ENCODE measurements at regions not wholly inside any gene's neighbourhood (a gene's known extent, or its start where the extent isn't known, plus 50 kb on each side); places are given as distances from the start of the nearest gene placed in this dataset.

DNA sequence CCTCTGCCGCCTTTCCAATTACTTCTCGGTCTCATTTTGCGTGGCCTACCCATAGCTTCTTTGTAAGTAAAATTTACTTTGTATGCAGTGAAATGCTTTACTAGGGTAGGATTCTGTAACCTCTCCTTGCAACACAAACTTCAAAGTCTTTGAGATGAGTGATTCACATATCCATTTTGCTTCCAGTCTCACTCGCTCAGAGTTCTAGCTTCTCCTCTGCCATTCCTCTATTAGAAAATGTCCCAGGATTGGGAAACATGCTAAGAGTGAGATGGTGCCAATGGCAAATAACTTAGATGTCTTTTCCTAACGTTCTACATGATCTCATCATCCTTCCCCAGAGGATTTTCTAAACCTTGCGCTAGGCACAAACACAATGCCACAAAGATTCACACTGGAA, 270.5 kb upstream of the SLC30A5 start:
- TF ChIP-seq, protein P1, sequence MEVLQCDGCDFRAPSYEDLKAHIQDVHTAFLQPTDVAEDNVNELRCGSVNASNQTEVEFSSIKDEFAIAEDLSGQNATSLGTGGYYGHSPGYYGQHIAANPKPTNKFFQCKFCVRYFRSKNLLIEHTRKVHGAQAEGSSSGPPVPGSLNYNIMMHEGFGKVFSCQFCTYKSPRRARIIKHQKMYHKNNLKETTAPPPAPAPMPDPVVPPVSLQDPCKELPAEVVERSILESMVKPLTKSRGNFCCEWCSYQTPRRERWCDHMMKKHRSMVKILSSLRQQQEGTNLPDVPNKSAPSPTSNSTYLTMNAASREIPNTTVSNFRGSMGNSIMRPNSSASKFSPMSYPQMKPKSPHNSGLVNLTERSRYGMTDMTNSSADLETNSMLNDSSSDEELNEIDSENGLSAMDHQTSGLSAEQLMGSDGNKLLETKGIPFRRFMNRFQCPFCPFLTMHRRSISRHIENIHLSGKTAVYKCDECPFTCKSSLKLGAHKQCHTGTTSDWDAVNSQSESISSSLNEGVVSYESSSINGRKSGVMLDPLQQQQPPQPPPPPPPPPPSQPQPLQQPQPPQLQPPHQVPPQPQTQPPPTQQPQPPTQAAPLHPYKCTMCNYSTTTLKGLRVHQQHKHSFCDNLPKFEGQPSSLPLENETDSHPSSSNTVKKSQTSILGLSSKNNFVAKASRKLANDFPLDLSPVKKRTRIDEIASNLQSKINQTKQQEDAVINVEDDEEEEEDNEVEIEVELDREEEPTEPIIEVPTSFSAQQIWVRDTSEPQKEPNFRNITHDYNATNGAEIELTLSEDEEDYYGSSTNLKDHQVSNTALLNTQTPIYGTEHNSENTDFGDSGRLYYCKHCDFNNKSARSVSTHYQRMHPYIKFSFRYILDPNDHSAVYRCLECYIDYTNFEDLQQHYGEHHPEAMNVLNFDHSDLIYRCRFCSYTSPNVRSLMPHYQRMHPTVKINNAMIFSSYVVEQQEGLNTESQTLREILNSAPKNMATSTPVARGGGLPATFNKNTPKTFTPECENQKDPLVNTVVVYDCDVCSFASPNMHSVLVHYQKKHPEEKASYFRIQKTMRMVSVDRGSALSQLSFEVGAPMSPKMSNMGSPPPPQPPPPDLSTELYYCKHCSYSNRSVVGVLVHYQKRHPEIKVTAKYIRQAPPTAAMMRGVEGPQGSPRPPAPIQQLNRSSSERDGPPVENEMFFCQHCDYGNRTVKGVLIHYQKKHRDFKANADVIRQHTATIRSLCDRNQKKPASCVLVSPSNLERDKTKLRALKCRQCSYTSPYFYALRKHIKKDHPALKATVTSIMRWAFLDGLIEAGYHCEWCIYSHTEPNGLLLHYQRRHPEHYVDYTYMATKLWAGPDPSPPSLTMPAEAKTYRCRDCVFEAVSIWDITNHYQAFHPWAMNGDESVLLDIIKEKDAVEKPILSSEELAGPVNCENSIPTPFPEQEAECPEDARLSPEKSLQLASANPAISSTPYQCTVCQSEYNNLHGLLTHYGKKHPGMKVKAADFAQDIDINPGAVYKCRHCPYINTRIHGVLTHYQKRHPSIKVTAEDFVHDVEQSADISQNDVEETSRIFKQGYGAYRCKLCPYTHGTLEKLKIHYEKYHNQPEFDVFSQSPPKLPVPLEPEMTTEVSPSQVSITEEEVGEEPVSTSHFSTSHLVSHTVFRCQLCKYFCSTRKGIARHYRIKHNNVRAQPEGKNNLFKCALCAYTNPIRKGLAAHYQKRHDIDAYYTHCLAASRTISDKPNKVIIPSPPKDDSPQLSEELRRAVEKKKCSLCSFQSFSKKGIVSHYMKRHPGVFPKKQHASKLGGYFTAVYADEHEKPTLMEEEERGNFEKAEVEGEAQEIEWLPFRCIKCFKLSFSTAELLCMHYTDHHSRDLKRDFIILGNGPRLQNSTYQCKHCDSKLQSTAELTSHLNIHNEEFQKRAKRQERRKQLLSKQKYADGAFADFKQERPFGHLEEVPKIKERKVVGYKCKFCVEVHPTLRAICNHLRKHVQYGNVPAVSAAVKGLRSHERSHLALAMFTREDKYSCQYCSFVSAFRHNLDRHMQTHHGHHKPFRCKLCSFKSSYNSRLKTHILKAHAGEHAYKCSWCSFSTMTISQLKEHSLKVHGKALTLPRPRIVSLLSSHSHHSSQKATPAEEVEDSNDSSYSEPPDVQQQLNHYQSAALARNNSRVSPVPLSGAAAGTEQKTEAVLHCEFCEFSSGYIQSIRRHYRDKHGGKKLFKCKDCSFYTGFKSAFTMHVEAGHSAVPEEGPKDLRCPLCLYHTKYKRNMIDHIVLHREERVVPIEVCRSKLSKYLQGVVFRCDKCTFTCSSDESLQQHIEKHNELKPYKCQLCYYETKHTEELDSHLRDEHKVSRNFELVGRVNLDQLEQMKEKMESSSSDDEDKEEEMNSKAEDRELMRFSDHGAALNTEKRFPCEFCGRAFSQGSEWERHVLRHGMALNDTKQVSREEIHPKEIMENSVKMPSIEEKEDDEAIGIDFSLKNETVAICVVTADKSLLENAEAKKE (CRISPR knock-in tag; IDR thresholded peaks at IDR 0.05) = no peak
- TF ChIP-seq, protein P2, sequence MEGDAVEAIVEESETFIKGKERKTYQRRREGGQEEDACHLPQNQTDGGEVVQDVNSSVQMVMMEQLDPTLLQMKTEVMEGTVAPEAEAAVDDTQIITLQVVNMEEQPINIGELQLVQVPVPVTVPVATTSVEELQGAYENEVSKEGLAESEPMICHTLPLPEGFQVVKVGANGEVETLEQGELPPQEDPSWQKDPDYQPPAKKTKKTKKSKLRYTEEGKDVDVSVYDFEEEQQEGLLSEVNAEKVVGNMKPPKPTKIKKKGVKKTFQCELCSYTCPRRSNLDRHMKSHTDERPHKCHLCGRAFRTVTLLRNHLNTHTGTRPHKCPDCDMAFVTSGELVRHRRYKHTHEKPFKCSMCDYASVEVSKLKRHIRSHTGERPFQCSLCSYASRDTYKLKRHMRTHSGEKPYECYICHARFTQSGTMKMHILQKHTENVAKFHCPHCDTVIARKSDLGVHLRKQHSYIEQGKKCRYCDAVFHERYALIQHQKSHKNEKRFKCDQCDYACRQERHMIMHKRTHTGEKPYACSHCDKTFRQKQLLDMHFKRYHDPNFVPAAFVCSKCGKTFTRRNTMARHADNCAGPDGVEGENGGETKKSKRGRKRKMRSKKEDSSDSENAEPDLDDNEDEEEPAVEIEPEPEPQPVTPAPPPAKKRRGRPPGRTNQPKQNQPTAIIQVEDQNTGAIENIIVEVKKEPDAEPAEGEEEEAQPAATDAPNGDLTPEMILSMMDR (conservative IDR thresholded peaks at IDR 0.05; ENCODE audit: low read depth in 2 of 2) = no peak
- TF ChIP-seq, protein P3, sequence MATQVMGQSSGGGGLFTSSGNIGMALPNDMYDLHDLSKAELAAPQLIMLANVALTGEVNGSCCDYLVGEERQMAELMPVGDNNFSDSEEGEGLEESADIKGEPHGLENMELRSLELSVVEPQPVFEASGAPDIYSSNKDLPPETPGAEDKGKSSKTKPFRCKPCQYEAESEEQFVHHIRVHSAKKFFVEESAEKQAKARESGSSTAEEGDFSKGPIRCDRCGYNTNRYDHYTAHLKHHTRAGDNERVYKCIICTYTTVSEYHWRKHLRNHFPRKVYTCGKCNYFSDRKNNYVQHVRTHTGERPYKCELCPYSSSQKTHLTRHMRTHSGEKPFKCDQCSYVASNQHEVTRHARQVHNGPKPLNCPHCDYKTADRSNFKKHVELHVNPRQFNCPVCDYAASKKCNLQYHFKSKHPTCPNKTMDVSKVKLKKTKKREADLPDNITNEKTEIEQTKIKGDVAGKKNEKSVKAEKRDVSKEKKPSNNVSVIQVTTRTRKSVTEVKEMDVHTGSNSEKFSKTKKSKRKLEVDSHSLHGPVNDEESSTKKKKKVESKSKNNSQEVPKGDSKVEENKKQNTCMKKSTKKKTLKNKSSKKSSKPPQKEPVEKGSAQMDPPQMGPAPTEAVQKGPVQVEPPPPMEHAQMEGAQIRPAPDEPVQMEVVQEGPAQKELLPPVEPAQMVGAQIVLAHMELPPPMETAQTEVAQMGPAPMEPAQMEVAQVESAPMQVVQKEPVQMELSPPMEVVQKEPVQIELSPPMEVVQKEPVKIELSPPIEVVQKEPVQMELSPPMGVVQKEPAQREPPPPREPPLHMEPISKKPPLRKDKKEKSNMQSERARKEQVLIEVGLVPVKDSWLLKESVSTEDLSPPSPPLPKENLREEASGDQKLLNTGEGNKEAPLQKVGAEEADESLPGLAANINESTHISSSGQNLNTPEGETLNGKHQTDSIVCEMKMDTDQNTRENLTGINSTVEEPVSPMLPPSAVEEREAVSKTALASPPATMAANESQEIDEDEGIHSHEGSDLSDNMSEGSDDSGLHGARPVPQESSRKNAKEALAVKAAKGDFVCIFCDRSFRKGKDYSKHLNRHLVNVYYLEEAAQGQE (IDR thresholded peaks at IDR 0.05; ENCODE audit: unreplicated experiment) = no peak
- no peak for TF ChIP-seq EZH2phosphoT487 (IDR thresholded peaks at IDR 0.05; ENCODE audit: unreplicated experiment)
- TF ChIP-seq EZH2 (IDR thresholded peaks at IDR 0.05; ENCODE audit: low read depth, unreplicated experiment) = no peak

Data from GM23338 (cell line).